ENCODE measurements at regions not wholly inside any gene's neighbourhood (a gene's known extent, or its start where the extent isn't known, plus 50 kb on each side); places are given as distances from the start of the nearest gene placed in this dataset.

DNA sequence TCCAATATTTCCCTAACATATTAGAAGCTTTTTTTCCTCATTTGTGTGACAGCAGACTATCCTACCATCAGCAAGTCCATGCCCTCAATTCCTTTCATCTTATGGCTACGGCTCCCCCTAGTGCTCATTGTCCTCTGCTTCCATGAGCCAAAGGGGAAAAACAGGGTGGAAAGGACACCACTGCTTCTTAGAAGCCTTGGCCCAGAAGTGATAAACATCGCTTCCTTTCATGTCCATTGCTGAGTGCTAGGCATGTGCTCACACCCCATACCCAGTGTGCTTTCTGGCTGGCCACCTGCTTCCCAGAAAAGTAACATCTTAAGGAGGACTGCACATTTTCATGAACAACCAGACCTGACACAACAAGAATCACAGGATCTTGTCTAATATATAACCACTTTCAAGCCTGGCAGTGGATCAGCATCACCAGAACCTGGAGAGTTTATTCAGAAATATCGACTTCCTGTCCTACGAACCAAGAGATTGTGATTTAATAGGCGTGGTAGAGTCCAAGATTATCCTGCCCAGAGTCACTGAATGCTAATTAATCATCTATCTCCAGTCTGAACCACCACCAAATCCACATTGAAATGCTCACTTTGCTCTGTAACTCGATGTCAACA is 650.5 kb upstream of the SORCS1 start:
- ATAC-seq (peak; percentile 98), DNase-seq (ENCODE audit: low spot score) (peak; percentile 67)
- H3K36me3 Mint-ChIP-seq = no peaks in the 10 kb centered on the region
- H3K27me3 Mint-ChIP-seq (ENCODE audit: low read depth) = no peaks in the 10 kb centered on the region
- 0 out of 2 replicates have a peak, but pooled peaks cover 4% of the 10 kb centered on the region for H3K4me1 Mint-ChIP-seq
- no peaks in the 10 kb centered on the region for H3K9me3 Mint-ChIP-seq
- ChIA-PET POLR2A (no interaction called here), CTCF (interaction anchor here (0.8 to 2.1 kb wide), 7 partner anchors 9 to 645 kb away, joined by 3 to 8 read pairs (median 3); no protein-coding TSS in a partner anchor)
- H3K27ac Mint-ChIP-seq = no peak overlapping the region
- H3K4me3 Mint-ChIP-seq = no peak overlapping the region
- TF ChIP-seq, protein P1, sequence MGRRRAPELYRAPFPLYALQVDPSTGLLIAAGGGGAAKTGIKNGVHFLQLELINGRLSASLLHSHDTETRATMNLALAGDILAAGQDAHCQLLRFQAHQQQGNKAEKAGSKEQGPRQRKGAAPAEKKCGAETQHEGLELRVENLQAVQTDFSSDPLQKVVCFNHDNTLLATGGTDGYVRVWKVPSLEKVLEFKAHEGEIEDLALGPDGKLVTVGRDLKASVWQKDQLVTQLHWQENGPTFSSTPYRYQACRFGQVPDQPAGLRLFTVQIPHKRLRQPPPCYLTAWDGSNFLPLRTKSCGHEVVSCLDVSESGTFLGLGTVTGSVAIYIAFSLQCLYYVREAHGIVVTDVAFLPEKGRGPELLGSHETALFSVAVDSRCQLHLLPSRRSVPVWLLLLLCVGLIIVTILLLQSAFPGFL (CRISPR knock-in tag; IDR thresholded peaks at IDR 0.05; ENCODE audit: borderline replicate concordance) = no peak
- TF ChIP-seq, protein P2, sequence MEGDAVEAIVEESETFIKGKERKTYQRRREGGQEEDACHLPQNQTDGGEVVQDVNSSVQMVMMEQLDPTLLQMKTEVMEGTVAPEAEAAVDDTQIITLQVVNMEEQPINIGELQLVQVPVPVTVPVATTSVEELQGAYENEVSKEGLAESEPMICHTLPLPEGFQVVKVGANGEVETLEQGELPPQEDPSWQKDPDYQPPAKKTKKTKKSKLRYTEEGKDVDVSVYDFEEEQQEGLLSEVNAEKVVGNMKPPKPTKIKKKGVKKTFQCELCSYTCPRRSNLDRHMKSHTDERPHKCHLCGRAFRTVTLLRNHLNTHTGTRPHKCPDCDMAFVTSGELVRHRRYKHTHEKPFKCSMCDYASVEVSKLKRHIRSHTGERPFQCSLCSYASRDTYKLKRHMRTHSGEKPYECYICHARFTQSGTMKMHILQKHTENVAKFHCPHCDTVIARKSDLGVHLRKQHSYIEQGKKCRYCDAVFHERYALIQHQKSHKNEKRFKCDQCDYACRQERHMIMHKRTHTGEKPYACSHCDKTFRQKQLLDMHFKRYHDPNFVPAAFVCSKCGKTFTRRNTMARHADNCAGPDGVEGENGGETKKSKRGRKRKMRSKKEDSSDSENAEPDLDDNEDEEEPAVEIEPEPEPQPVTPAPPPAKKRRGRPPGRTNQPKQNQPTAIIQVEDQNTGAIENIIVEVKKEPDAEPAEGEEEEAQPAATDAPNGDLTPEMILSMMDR (IDR thresholded peaks at IDR 0.05) = peak; percentile 71
- TF ChIP-seq ZNF317 (CRISPR knock-in tag; IDR thresholded peaks at IDR 0.05; ENCODE audit: borderline replicate concordance, low read depth) = peak; percentile 83

DNA sequence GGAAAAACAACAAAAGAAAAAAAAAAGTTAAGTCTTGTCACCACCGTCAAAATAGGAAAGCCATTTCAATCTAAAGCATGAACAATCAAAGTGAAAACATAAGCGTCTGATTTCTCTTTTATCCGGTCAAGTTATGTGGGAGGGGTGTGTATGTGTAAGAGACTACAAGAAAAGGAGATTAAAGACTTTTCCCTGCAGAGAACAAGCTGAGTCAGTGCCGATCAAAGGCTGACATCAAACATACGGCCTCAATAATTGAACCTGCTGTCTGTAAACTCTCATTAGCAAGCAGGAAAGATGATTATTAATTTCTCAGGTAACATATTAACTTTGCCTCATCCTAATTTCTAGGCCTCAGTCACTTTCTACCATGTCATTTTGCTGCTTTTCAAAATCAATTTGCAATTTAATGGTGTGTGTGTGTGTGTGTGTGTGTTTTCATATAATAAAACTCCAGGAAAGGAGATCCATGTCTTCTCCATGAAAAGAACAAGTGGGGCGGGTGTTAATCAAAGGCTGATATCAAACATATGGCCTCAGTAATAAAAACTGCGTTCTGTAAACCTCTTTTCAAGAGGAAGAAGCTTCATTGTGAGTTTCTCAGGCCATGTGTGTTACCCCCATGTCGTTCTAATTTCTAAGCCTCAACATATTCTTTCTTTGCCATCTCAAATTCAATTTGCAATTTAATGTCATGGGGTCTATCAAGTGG is 649.1 kb upstream of the SORCS1 start:
- TF ChIP-seq, protein P3, sequence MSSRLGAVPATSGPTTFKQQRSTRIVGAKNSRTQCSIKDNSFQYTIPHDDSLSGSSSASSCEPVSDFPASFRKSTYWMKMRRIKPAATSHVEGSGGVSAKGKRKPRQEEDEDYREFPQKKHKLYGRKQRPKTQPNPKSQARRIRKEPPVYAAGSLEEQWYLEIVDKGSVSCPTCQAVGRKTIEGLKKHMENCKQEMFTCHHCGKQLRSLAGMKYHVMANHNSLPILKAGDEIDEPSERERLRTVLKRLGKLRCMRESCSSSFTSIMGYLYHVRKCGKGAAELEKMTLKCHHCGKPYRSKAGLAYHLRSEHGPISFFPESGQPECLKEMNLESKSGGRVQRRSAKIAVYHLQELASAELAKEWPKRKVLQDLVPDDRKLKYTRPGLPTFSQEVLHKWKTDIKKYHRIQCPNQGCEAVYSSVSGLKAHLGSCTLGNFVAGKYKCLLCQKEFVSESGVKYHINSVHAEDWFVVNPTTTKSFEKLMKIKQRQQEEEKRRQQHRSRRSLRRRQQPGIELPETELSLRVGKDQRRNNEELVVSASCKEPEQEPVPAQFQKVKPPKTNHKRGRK (CRISPR knock-in tag; IDR thresholded peaks at IDR 0.05; ENCODE audit: borderline replicate concordance) = no peak
- TF ChIP-seq, protein P4, sequence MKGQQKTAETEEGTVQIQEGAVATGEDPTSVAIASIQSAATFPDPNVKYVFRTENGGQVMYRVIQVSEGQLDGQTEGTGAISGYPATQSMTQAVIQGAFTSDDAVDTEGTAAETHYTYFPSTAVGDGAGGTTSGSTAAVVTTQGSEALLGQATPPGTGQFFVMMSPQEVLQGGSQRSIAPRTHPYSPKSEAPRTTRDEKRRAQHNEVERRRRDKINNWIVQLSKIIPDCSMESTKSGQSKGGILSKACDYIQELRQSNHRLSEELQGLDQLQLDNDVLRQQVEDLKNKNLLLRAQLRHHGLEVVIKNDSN (CRISPR knock-in tag; IDR thresholded peaks at IDR 0.05) = no peak
- TF ChIP-seq, protein P5, sequence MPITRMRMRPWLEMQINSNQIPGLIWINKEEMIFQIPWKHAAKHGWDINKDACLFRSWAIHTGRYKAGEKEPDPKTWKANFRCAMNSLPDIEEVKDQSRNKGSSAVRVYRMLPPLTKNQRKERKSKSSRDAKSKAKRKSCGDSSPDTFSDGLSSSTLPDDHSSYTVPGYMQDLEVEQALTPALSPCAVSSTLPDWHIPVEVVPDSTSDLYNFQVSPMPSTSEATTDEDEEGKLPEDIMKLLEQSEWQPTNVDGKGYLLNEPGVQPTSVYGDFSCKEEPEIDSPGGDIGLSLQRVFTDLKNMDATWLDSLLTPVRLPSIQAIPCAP (CRISPR knock-in tag; IDR thresholded peaks at IDR 0.05) = no peak
- TF ChIP-seq, protein P6, sequence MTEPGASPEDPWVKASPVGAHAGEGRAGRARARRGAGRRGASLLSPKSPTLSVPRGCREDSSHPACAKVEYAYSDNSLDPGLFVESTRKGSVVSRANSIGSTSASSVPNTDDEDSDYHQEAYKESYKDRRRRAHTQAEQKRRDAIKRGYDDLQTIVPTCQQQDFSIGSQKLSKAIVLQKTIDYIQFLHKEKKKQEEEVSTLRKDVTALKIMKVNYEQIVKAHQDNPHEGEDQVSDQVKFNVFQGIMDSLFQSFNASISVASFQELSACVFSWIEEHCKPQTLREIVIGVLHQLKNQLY (CRISPR knock-in tag; IDR thresholded peaks at IDR 0.05) = no peak
- TF ChIP-seq, protein P7, sequence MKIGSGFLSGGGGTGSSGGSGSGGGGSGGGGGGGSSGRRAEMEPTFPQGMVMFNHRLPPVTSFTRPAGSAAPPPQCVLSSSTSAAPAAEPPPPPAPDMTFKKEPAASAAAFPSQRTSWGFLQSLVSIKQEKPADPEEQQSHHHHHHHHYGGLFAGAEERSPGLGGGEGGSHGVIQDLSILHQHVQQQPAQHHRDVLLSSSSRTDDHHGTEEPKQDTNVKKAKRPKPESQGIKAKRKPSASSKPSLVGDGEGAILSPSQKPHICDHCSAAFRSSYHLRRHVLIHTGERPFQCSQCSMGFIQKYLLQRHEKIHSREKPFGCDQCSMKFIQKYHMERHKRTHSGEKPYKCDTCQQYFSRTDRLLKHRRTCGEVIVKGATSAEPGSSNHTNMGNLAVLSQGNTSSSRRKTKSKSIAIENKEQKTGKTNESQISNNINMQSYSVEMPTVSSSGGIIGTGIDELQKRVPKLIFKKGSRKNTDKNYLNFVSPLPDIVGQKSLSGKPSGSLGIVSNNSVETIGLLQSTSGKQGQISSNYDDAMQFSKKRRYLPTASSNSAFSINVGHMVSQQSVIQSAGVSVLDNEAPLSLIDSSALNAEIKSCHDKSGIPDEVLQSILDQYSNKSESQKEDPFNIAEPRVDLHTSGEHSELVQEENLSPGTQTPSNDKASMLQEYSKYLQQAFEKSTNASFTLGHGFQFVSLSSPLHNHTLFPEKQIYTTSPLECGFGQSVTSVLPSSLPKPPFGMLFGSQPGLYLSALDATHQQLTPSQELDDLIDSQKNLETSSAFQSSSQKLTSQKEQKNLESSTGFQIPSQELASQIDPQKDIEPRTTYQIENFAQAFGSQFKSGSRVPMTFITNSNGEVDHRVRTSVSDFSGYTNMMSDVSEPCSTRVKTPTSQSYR (CRISPR knock-in tag; IDR thresholded peaks at IDR 0.05) = no peak
- TF ChIP-seq, protein P1 (CRISPR knock-in tag; IDR thresholded peaks at IDR 0.05; ENCODE audit: borderline replicate concordance) = no peak
- TF ChIP-seq SMAD4 (CRISPR knock-in tag; IDR thresholded peaks at IDR 0.05) = no peak
- TF ChIP-seq ZNF138 (CRISPR knock-in tag; conservative IDR thresholded peaks at IDR 0.05) = no peak
- TF ChIP-seq OVOL2 (CRISPR knock-in tag; IDR thresholded peaks at IDR 0.05; ENCODE audit: borderline replicate concordance) = no peak
- no peak for TF ChIP-seq NR3C1 (CRISPR knock-in tag; conservative IDR thresholded peaks at IDR 0.05; ENCODE audit: low read depth)
- TF ChIP-seq, protein P8, sequence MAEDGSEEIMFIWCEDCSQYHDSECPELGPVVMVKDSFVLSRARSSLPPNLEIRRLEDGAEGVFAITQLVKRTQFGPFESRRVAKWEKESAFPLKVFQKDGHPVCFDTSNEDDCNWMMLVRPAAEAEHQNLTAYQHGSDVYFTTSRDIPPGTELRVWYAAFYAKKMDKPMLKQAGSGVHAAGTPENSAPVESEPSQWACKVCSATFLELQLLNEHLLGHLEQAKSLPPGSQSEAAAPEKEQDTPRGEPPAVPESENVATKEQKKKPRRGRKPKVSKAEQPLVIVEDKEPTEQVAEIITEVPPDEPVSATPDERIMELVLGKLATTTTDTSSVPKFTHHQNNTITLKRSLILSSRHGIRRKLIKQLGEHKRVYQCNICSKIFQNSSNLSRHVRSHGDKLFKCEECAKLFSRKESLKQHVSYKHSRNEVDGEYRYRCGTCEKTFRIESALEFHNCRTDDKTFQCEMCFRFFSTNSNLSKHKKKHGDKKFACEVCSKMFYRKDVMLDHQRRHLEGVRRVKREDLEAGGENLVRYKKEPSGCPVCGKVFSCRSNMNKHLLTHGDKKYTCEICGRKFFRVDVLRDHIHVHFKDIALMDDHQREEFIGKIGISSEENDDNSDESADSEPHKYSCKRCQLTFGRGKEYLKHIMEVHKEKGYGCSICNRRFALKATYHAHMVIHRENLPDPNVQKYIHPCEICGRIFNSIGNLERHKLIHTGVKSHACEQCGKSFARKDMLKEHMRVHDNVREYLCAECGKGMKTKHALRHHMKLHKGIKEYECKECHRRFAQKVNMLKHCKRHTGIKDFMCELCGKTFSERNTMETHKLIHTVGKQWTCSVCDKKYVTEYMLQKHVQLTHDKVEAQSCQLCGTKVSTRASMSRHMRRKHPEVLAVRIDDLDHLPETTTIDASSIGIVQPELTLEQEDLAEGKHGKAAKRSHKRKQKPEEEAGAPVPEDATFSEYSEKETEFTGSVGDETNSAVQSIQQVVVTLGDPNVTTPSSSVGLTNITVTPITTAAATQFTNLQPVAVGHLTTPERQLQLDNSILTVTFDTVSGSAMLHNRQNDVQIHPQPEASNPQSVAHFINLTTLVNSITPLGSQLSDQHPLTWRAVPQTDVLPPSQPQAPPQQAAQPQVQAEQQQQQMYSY (CRISPR knock-in tag; IDR thresholded peaks at IDR 0.05) = no peak
- no peak for TF ChIP-seq MXD4 (CRISPR knock-in tag; IDR thresholded peaks at IDR 0.05; ENCODE audit: borderline replicate concordance)
- Mint-ChIP-seq H3K4me1 (peaks cover 10% of the 10 kb centered on the region; the same call in 1 of the 2 replicates), H3K27me3 (ENCODE audit: low read depth) (no peaks in the 10 kb centered on the region), H3K36me3 (no peaks in the 10 kb centered on the region), H3K27ac (no peak overlapping the region), H3K9me3 (no peaks in the 10 kb centered on the region), H3K4me3 (no peak overlapping the region)
- CTCF ChIA-PET = interaction anchor here (1.4 kb wide), 1 partner anchor 644 kb away, joined by 3 read pairs; no protein-coding TSS in a partner anchor
- POLR2A ChIA-PET = no interaction called here
- no peak for DNase-seq (ENCODE audit: low spot score)
- no peak for ATAC-seq

Data from WTC11 (cell line).